ENCODE measurements at regions not wholly inside any gene's neighbourhood (a gene's known extent, or its start where the extent isn't known, plus 50 kb on each side); places are given as distances from the start of the nearest gene placed in this dataset.

GRCh38 chr3:66629150-66629981 is 128.5 kb upstream of the LRIG1 start:
- DNase-seq (ENCODE audit: low read depth), result no peak
- H3K4me3 ChIP-seq (ENCODE audit: low read depth, low read length), result no peak overlapping the region
- TF ChIP-seq CTCF (conservative IDR thresholded peaks at IDR 0.05; ENCODE audit: low read depth, low read length), result no peak

DNA sequence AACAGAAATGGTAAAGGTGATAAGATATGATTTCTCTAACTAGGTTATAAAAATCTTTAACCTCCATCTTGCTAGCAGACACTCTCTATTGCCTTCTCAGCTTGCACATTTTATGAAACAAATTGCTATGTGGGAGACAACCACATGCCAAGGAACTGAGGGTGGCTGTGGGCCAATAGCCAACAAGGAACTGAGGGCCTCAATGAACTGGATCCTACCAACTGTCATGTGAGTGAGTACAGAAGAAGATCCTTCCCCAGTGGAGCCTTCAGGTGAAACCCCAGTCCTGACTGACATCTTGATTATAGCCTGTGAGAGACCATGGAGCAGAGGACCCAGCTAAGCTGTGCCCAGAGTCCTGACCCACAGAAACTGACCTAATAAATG is 129.2 kb upstream of the LRIG1 start:
- DNase-seq (ENCODE audit: low read depth), result no peak
- no peak overlapping the region for H3K4me3 ChIP-seq (ENCODE audit: low read depth, low read length)
- TF ChIP-seq CTCF (conservative IDR thresholded peaks at IDR 0.05; ENCODE audit: low read depth, low read length), result no peak

DNA sequence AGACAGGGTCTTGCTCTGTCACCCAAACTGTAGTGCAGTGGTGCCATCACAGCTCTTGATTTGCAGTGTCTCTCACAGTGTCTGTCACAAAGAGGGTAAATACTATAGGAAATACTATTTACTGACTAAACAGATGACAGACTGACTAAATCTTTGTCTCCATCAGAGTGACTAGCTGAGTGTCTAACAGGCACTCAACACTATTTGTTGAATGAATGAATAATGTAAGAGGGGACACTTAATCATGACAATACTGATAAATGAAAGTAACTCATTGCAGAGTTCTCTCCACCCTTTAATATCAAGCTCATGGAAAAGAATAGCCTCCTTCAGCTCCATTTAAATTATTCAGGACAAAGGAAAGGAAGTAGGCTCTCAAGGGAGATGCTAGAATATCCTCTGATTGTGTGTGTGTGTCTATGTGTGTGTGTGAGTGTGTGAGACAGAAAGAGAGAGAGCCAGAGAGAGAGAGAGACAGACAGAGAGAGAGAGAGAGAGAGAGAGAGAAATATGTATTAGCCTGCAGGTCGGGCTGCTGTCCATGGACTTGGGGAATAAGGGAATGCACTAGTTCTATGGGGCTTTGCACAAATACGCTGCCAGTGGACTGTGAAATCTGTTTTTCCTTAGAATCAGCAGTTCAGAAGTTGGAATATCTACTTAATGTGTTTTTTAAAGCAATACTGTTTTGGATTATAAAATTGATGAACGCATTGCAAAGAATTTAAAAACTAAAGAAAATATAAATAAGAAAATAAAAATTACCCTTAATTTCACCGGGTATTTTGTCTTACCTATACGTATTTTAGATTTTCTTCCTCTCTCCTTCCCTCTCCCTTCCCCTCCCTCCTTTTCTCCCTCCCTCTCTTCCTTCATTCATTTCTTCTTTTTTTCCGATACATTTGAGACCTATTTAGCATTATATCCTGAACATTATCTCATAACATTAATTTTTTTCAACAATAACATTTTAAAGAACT is 132.9 kb upstream of the LRIG1 start:
- no peak for TF ChIP-seq CTCF (conservative IDR thresholded peaks at IDR 0.05; ENCODE audit: low read depth, low read length)
- no peak for DNase-seq (ENCODE audit: low read depth)
- H3K4me3 ChIP-seq (ENCODE audit: low read depth, low read length), result no peak overlapping the region

GRCh38 chr3:66638717-66639116 is 137.9 kb upstream of the LRIG1 start:
- peak; percentile 17 for TF ChIP-seq CTCF (conservative IDR thresholded peaks at IDR 0.05; ENCODE audit: low read depth, low read length)
- no peak for DNase-seq (ENCODE audit: low read depth)
- H3K4me3 ChIP-seq (ENCODE audit: low read depth, low read length), result no peak overlapping the region

DNA sequence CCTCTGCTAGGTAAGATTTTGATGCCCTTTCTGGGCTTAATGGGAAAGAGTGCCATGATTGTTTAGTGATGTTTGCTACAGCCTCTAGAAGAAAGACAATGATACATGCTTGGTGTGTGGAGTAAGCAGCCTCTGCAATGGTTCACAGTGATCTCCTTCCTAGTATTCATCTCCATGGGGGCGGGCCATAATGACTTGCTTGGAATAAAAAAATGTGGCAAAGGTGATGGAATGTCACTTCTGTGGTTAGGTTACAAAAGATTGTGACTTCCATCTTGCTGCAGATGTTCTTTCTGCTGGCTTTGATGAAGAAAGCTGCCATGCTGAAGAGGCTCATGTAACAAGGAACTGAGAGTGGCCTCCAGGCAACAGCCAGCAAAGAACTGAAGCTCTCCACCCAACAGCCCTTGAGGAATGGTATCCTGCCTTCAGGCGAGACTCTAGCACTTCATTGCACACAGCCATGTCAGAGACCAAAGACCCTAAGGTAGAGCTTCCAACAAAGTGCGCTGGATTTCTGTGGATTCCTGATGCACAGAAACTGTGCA is 139.1 kb upstream of the LRIG1 start:
- H3K4me3 ChIP-seq (ENCODE audit: low read depth, low read length), result no peak overlapping the region
- no peak for DNase-seq (ENCODE audit: low read depth)
- no peak for TF ChIP-seq CTCF (conservative IDR thresholded peaks at IDR 0.05; ENCODE audit: low read depth, low read length)

DNA sequence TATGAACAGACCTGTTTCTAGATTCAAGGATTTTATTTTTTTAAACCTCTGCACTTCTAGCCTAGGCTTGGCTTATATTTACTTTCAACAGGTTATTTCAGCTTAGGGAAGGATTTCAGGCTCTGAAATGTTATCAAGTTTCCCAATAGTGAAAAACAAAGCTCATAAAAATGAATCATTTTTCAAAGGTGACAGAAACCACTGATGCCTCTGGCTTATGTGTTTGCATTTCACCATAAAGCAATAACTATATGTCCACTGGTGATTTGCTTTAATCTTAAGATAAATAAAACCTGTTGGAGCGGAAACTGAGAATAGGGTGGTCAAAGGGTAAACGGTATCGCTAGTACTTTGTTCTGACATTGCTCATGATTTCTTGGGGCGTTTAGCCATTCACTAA is 141.2 kb upstream of the LRIG1 start:
- no peak for TF ChIP-seq CTCF (conservative IDR thresholded peaks at IDR 0.05; ENCODE audit: low read depth, low read length)
- no peak overlapping the region for H3K4me3 ChIP-seq (ENCODE audit: low read depth, low read length)
- DNase-seq (ENCODE audit: low read depth), result no peak

All from epithelial cell of proximal tubule (primary cell).